ENCODE measurements at regions not wholly inside any gene's neighbourhood (a gene's known extent, or its start where the extent isn't known, plus 50 kb on each side); places are given as distances from the start of the nearest gene placed in this dataset.

- H3K4me3 ChIP-seq (ENCODE audit: low read depth, low read length, poor library complexity, severe bottlenecking), result no peak overlapping the region
- intact Hi-C loops (cut with micrococcal nuclease; ENCODE audit: unreplicated experiment), result no loop called here
- H3K9me3 ChIP-seq (ENCODE audit: low read depth, low read length, poor library complexity, severe bottlenecking), result no peaks in the 10 kb centered on the region
- POLR2A ChIA-PET (ENCODE audit: low non-redundant PET), result no interaction called here
- H3K36me3 ChIP-seq (ENCODE audit: insufficient read depth, low read length, poor library complexity, severe bottlenecking), result no peaks in the 10 kb centered on the region
- BruUV-seq (replicated peaks), result no TSS peak
- H3K27ac ChIP-seq (ENCODE audit: low read depth, low read length, poor library complexity, severe bottlenecking), result no peak overlapping the region
- DNase-seq (ENCODE audit: low spot score), result no peak
- CTCF ChIA-PET, result no interaction called here
- TF ChIP-seq EZH2 (IDR thresholded peaks at IDR 0.05; ENCODE audit: borderline replicate concordance, low read depth, low read length, poor library complexity, severe bottlenecking) (no peak), CTCF (conservative IDR thresholded peaks at IDR 0.05; ENCODE audit: low read depth, low read length) (no peak)
- no peaks in the 10 kb centered on the region for H3K4me1 ChIP-seq (ENCODE audit: insufficient read depth, low read length, poor library complexity, severe bottlenecking)
- H3K27me3 ChIP-seq (replicated peaks; ENCODE audit: insufficient read depth, low read depth, low read length, poor library complexity), result no peaks in the 10 kb centered on the region
Measured at GRCh38 chr2:180306346-180306745, 299.2 kb upstream of the CWC22 start.

- POLR2A ChIA-PET (ENCODE audit: low non-redundant PET), result no interaction called here
- Histone ChIP-seq H3K4me3 (ENCODE audit: low read depth, low read length, poor library complexity, severe bottlenecking) (no peak overlapping the region), H3K36me3 (ENCODE audit: insufficient read depth, low read length, poor library complexity, severe bottlenecking) (no peaks in the 10 kb centered on the region), H3K4me1 (ENCODE audit: insufficient read depth, low read length, poor library complexity, severe bottlenecking) (no peaks in the 10 kb centered on the region), H3K27me3 (replicated peaks; ENCODE audit: insufficient read depth, low read depth, low read length, poor library complexity) (no peaks in the 10 kb centered on the region), H3K9me3 (ENCODE audit: low read depth, low read length, poor library complexity, severe bottlenecking) (no peaks in the 10 kb centered on the region), H3K27ac (ENCODE audit: low read depth, low read length, poor library complexity, severe bottlenecking) (no peak overlapping the region)
- no peak for DNase-seq (ENCODE audit: low spot score)
- CTCF ChIA-PET, result no interaction called here
- BruUV-seq (replicated peaks), result no TSS peak
- TF ChIP-seq CTCF (conservative IDR thresholded peaks at IDR 0.05; ENCODE audit: low read depth, low read length) (no peak), EZH2 (IDR thresholded peaks at IDR 0.05; ENCODE audit: borderline replicate concordance, low read depth, low read length, poor library complexity, severe bottlenecking) (no peak)
- intact Hi-C loops (cut with micrococcal nuclease; ENCODE audit: unreplicated experiment), result no loop called here
Measured at GRCh38 chr2:180291552-180292421, 284.7 kb upstream of the CWC22 start.

GRCh38 chr2:180291060-180291459 is 284.0 kb upstream of the CWC22 start:
- ChIA-PET POLR2A (ENCODE audit: low non-redundant PET) (no interaction called here), CTCF (no interaction called here)
- BruUV-seq (replicated peaks), result no TSS peak
- Histone ChIP-seq H3K36me3 (ENCODE audit: insufficient read depth, low read length, poor library complexity, severe bottlenecking) (no peaks in the 10 kb centered on the region), H3K27ac (ENCODE audit: low read depth, low read length, poor library complexity, severe bottlenecking) (no peak overlapping the region), H3K27me3 (replicated peaks; ENCODE audit: insufficient read depth, low read depth, low read length, poor library complexity) (no peaks in the 10 kb centered on the region), H3K4me3 (ENCODE audit: low read depth, low read length, poor library complexity, severe bottlenecking) (no peak overlapping the region), H3K9me3 (ENCODE audit: low read depth, low read length, poor library complexity, severe bottlenecking) (no peaks in the 10 kb centered on the region), H3K4me1 (ENCODE audit: insufficient read depth, low read length, poor library complexity, severe bottlenecking) (no peaks in the 10 kb centered on the region)
- TF ChIP-seq CTCF (conservative IDR thresholded peaks at IDR 0.05; ENCODE audit: low read depth, low read length) (no peak), EZH2 (IDR thresholded peaks at IDR 0.05; ENCODE audit: borderline replicate concordance, low read depth, low read length, poor library complexity, severe bottlenecking) (no peak)
- no peak for DNase-seq (ENCODE audit: low spot score)
- intact Hi-C loops (cut with micrococcal nuclease; ENCODE audit: unreplicated experiment), result no loop called here

Data from A673 (cell line).